HUES6 (cell line): ENCODE measurements at regions not wholly inside any gene's neighbourhood (a gene's known extent, or its start where the extent isn't known, plus 50 kb on each side); places are given as distances from the start of the nearest gene placed in this dataset.

Source experiments
- H3K27ac ChIP-seq: 2 replicates; pipeline ENCODE4 v1.7.0; 2013; ENCODE audit warnings: low read depth, mild to moderate bottlenecking, low read length, inconsistent platforms
- H3K27me3 ChIP-seq: 2 replicates; pipeline ENCODE4 v1.6.1; 2013; ENCODE audit warnings: low read length; ENCODE audit not compliant: control insufficient read depth, insufficient read depth
- H3K36me3 ChIP-seq: 2 replicates; pipeline ENCODE4 v1.6.1; 2013; ENCODE audit warnings: low read length; ENCODE audit not compliant: control insufficient read depth, insufficient read depth
- H3K4me1 ChIP-seq: 2 replicates; pipeline ENCODE4 v1.6.1; 2013; ENCODE audit warnings: low read length; ENCODE audit not compliant: control insufficient read depth, insufficient read depth
- H3K4me3 ChIP-seq: 2 replicates; pipeline ENCODE4 v1.5.1; 2013; ENCODE audit warnings: low read depth, low read length
- H3K9ac ChIP-seq: one replicate; pipeline ENCODE4 v1.6.1; 2013; ENCODE audit warnings: mild to moderate bottlenecking, low read length
- H3K9me3 ChIP-seq: 2 replicates; pipeline ENCODE4 v1.6.1; 2013; ENCODE audit warnings: low read depth, low read length; ENCODE audit not compliant: control insufficient read depth, insufficient read depth

- no peak overlapping the region for H3K4me3 ChIP-seq
- no peaks in the 10 kb centered on the region for H3K4me1 ChIP-seq
- no peaks in the 10 kb centered on the region for H3K9me3 ChIP-seq
- no peaks in the 10 kb centered on the region for H3K36me3 ChIP-seq
- no peaks in the 10 kb centered on the region for H3K27me3 ChIP-seq
- H3K27ac ChIP-seq = no peak overlapping the region
- no peak overlapping the region for H3K9ac ChIP-seq
Observed at GRCh38 chr6:134740027-134740373, 209.9 kb downstream of the ALDH8A1 start.

- Histone ChIP-seq H3K9me3 (no peaks in the 10 kb centered on the region), H3K27me3 (no peaks in the 10 kb centered on the region), H3K4me1 (no peaks in the 10 kb centered on the region), H3K4me3 (no peak overlapping the region), H3K9ac (no peak overlapping the region), H3K36me3 (no peaks in the 10 kb centered on the region), H3K27ac (no peak overlapping the region)
Observed at GRCh38 chr6:134739299-134740026, 210.4 kb downstream of the ALDH8A1 start.

- H3K27ac ChIP-seq = no peak overlapping the region
- no peaks in the 10 kb centered on the region for H3K27me3 ChIP-seq
- H3K4me3 ChIP-seq = no peak overlapping the region
- no peaks in the 10 kb centered on the region for H3K9me3 ChIP-seq
- no peaks in the 10 kb centered on the region for H3K36me3 ChIP-seq
- H3K9ac ChIP-seq = no peak overlapping the region
- no peaks in the 10 kb centered on the region for H3K4me1 ChIP-seq
Observed at GRCh38 chr6:134738211-134738885, 211.6 kb downstream of the ALDH8A1 start.

GRCh38 chr6:134735461-134735860, 214.4 kb downstream of the ALDH8A1 start:
- H3K9me3 ChIP-seq = no peaks in the 10 kb centered on the region
- no peaks in the 10 kb centered on the region for H3K36me3 ChIP-seq
- no peaks in the 10 kb centered on the region for H3K27me3 ChIP-seq
- no peaks in the 10 kb centered on the region for H3K4me1 ChIP-seq
- no peak overlapping the region for H3K27ac ChIP-seq
- H3K9ac ChIP-seq = no peak overlapping the region
- no peak overlapping the region for H3K4me3 ChIP-seq

GRCh38 chr6:134734312-134734869, 215.5 kb downstream of the ALDH8A1 start:
- Histone ChIP-seq H3K4me3 (no peak overlapping the region), H3K9me3 (no peaks in the 10 kb centered on the region), H3K9ac (no peak overlapping the region), H3K27me3 (no peaks in the 10 kb centered on the region), H3K36me3 (no peaks in the 10 kb centered on the region), H3K4me1 (peaks cover 3% of the 10 kb centered on the region; the same call in 1 of the 2 replicates), H3K27ac (no peak overlapping the region)

GRCh38 chr6:134733801-134734200, 216.1 kb downstream of the ALDH8A1 start:
- Histone ChIP-seq H3K4me1 (peaks cover 3% of the 10 kb centered on the region; the same call in 1 of the 2 replicates), H3K36me3 (no peaks in the 10 kb centered on the region), H3K27ac (no peak overlapping the region), H3K9me3 (no peaks in the 10 kb centered on the region), H3K4me3 (no peak overlapping the region), H3K27me3 (no peaks in the 10 kb centered on the region), H3K9ac (no peak overlapping the region)

- Histone ChIP-seq H3K9me3 (no peaks in the 10 kb centered on the region), H3K9ac (no peak overlapping the region), H3K4me1 (peaks cover 3% of the 10 kb centered on the region; the same call in 1 of the 2 replicates), H3K27ac (no peak overlapping the region), H3K36me3 (no peaks in the 10 kb centered on the region), H3K4me3 (no peak overlapping the region), H3K27me3 (no peaks in the 10 kb centered on the region)
Observed at GRCh38 chr6:134732763-134733162, 217.1 kb downstream of the ALDH8A1 start.

GRCh38 chr6:134731615-134732014, 218.3 kb downstream of the ALDH8A1 start:
- Histone ChIP-seq H3K4me3 (no peak overlapping the region), H3K9ac (no peak overlapping the region), H3K27me3 (no peaks in the 10 kb centered on the region), H3K9me3 (no peaks in the 10 kb centered on the region), H3K27ac (no peak overlapping the region), H3K4me1 (peaks cover 3% of the 10 kb centered on the region; the same call in 1 of the 2 replicates), H3K36me3 (no peaks in the 10 kb centered on the region)

GRCh38 chr6:134730013-134730412, 219.9 kb downstream of the ALDH8A1 start:
- Histone ChIP-seq H3K27ac (no peak overlapping the region), H3K9me3 (no peaks in the 10 kb centered on the region)

GRCh38 chr6:134729561-134729960, 220.3 kb downstream of the ALDH8A1 start:
- Histone ChIP-seq H3K4me3 (no peak overlapping the region), H3K27ac (no peak overlapping the region)

More at GRCh38 chr6:134730013-134730412, 219.9 kb downstream of the ALDH8A1 start:
- Histone ChIP-seq H3K27me3 (no peaks in the 10 kb centered on the region), H3K4me1 (peaks cover 3% of the 10 kb centered on the region; the same call in 1 of the 2 replicates), H3K4me3 (no peak overlapping the region), H3K36me3 (no peaks in the 10 kb centered on the region), H3K9ac (no peak overlapping the region)

GRCh38 chr6:134727081-134727480, 222.8 kb downstream of the ALDH8A1 start:
- Histone ChIP-seq H3K36me3 (no peaks in the 10 kb centered on the region), H3K27me3 (no peaks in the 10 kb centered on the region), H3K27ac (no peak overlapping the region), H3K4me3 (no peak overlapping the region), H3K4me1 (peaks cover 3% of the 10 kb centered on the region; the same call in 1 of the 2 replicates), H3K9ac (no peak overlapping the region), H3K9me3 (no peaks in the 10 kb centered on the region)

More at GRCh38 chr6:134729561-134729960, 220.3 kb downstream of the ALDH8A1 start:
- Histone ChIP-seq H3K9ac (no peak overlapping the region), H3K9me3 (no peaks in the 10 kb centered on the region), H3K4me1 (peaks cover 3% of the 10 kb centered on the region; the same call in 1 of the 2 replicates), H3K36me3 (no peaks in the 10 kb centered on the region), H3K27me3 (no peaks in the 10 kb centered on the region)
